Testis (tissue), 2 donors: ENCODE measurements at regions not wholly inside any gene's neighbourhood (a gene's known extent, or its start where the extent isn't known, plus 50 kb on each side); places are given as distances from the start of the nearest gene placed in this dataset.

Experiments used
- POLR2A ChIP-seq: fragments of 450-650 bp; IDR thresholded peaks from one replicate; pipeline ENCODE4 v1.6.1; 2017; ENCODE audit warnings: antibody characterized with exemption, mild to moderate bottlenecking, moderate library complexity
- TF ChIP-seq, protein P1 (sequence below), 3 experiments: fragments of 450-650 bp in 2 of 3; fragments of 200-600 bp in 1 of 3; sonication (generic) in 1 of 3; IDR thresholded peaks; one replicate each; pipeline ENCODE4 v1.5.1; 2016 to 2019; ENCODE audit warnings: antibody characterized with exemption in 3 of 3, mild to moderate bottlenecking in 2 of 3, moderate library complexity in 1 of 3

DNA sequence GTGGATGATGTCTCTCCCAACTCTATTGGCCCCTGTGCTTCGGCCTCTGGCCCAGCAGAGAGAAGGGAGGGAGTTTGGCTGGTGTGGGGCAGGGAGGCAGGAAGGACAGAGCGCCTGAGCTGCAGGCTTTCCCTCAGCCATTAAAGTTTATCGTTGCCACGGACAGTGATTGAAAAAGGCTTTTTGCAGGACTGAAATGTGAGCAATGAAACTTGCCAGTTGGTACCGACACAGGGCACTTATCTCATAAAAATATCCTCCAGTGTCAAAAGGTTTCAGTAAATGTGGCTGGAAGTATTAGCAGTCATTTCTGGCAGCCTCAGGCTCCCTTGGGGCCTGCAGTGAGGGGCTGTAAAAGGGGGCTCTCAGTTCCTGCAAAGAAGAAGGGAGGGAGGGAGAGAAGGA lies 169.2 kb downstream of the GLI2 start:
- TF ChIP-seq, protein P1, sequence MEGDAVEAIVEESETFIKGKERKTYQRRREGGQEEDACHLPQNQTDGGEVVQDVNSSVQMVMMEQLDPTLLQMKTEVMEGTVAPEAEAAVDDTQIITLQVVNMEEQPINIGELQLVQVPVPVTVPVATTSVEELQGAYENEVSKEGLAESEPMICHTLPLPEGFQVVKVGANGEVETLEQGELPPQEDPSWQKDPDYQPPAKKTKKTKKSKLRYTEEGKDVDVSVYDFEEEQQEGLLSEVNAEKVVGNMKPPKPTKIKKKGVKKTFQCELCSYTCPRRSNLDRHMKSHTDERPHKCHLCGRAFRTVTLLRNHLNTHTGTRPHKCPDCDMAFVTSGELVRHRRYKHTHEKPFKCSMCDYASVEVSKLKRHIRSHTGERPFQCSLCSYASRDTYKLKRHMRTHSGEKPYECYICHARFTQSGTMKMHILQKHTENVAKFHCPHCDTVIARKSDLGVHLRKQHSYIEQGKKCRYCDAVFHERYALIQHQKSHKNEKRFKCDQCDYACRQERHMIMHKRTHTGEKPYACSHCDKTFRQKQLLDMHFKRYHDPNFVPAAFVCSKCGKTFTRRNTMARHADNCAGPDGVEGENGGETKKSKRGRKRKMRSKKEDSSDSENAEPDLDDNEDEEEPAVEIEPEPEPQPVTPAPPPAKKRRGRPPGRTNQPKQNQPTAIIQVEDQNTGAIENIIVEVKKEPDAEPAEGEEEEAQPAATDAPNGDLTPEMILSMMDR (IDR thresholded peaks at IDR 0.05): no peak
- no peak for TF ChIP-seq POLR2A
